SH-SY5Y (cell line): ENCODE measurements at regions not wholly inside any gene's neighbourhood (a gene's known extent, or its start where the extent isn't known, plus 50 kb on each side); places are given as distances from the start of the nearest gene placed in this dataset.
A peak's percentile ranks its signal among the peaks of the same experiment; 100 is the strongest.

Source experiments
- GATA2 ChIP-seq: IDR thresholded peaks from 2 replicates; pipeline ENCODE4 v1.6.1; 2011; ENCODE audit warnings: mild to moderate bottlenecking, low read depth, low read length
- GATA3 ChIP-seq: IDR thresholded peaks from 2 replicates; pipeline ENCODE4 v1.6.1; 2011; ENCODE audit warnings: low read depth, mild to moderate bottlenecking, low read length, moderate library complexity

- TF ChIP-seq GATA2, result no peak
- no peak for TF ChIP-seq GATA3
These were observed 602.9 kb downstream of the TYW1 start for GRCh38 chr7:67599331-67600062.

- no peak for TF ChIP-seq GATA2
- no peak for TF ChIP-seq GATA3
These were observed 605.7 kb downstream of the TYW1 start for GRCh38 chr7:67602246-67602887.

- TF ChIP-seq GATA2 (no peak), GATA3 (no peak)
These were observed 608.1 kb downstream of the TYW1 start for GRCh38 chr7:67604461-67605386.

GRCh38 chr7:67608806-67609205, 612.2 kb downstream of the TYW1 start:
- TF ChIP-seq GATA3, result no peak
- TF ChIP-seq GATA2, result no peak

GRCh38 chr7:67610897-67611296, 614.3 kb downstream of the TYW1 start:
- no peak for TF ChIP-seq GATA2
- no peak for TF ChIP-seq GATA3

GRCh38 chr7:67614843-67615242, 618.2 kb downstream of the TYW1 start:
- no peak for TF ChIP-seq GATA2
- no peak for TF ChIP-seq GATA3

GRCh38 chr7:67616517-67616916, 619.9 kb downstream of the TYW1 start:
- TF ChIP-seq GATA3 (no peak), GATA2 (no peak)

- TF ChIP-seq GATA3, result no peak
- TF ChIP-seq GATA2, result no peak
These were observed 622.0 kb downstream of the TYW1 start for GRCh38 chr7:67618556-67619162.

- no peak for TF ChIP-seq GATA3
- TF ChIP-seq GATA2, result peak; percentile 56
These were observed 622.5 kb downstream of the TYW1 start for GRCh38 chr7:67619175-67619574.

GRCh38 chr7:67620216-67620933, 623.7 kb downstream of the TYW1 start:
- TF ChIP-seq GATA3, result peak; percentile 79
- TF ChIP-seq GATA2, result peak; percentile 85

GRCh38 chr7:67621704-67622103, 625.1 kb downstream of the TYW1 start:
- TF ChIP-seq GATA3, result no peak
- no peak for TF ChIP-seq GATA2

GRCh38 chr7:67625257-67625737, 628.7 kb downstream of the TYW1 start:
- TF ChIP-seq GATA3 (no peak), GATA2 (peak; percentile 70)

GRCh38 chr7:67631476-67631875, 634.8 kb downstream of the TYW1 start:
- TF ChIP-seq GATA3 (no peak), GATA2 (no peak)
